H9 (cell line): ENCODE measurements at regions not wholly inside any gene's neighbourhood (a gene's known extent, or its start where the extent isn't known, plus 50 kb on each side); places are given as distances from the start of the nearest gene placed in this dataset.

Experiments
- DNase-seq: peaks from one replicate; pipeline ENCODE4 v3.0.0-alpha.2; 2017
- H2AFZ ChIP-seq: one replicate; pipeline ENCODE4 v1.6.1; 2013; ENCODE audit warnings: mild to moderate bottlenecking, low read length, control low read depth, moderate library complexity
- H2AK5ac ChIP-seq: 2 replicates; pipeline ENCODE4 v1.6.1; 2013; ENCODE audit warnings: low read length, control low read depth, mixed read lengths; ENCODE audit not compliant: insufficient read length
- H2BK120ac ChIP-seq: one replicate; pipeline ENCODE4 v1.6.1; 2013; ENCODE audit warnings: low read depth, mild to moderate bottlenecking, low read length, control low read depth, inconsistent platforms; ENCODE audit not compliant: poor library complexity, severe bottlenecking
- H2BK12ac ChIP-seq: 2 replicates; pipeline ENCODE4 v1.6.1; 2013; ENCODE audit warnings: low read length, control low read depth, mixed read lengths, low read depth; ENCODE audit not compliant: insufficient read length
- H2BK15ac ChIP-seq: 2 replicates; pipeline ENCODE4 v1.6.1; 2013; ENCODE audit warnings: low read depth, low read length, control low read depth
- H2BK20ac ChIP-seq: one replicate; pipeline ENCODE4 v1.6.1; 2013; ENCODE audit warnings: low read depth, mild to moderate bottlenecking, low read length, control low read depth, inconsistent platforms; ENCODE audit not compliant: poor library complexity, severe bottlenecking
- H2BK5ac ChIP-seq: 2 replicates; pipeline ENCODE4 v1.6.1; 2013; ENCODE audit warnings: low read length, control low read depth, mixed read lengths; ENCODE audit not compliant: insufficient read length
- H3K14ac ChIP-seq: 2 replicates; pipeline ENCODE4 v1.6.1; 2013; ENCODE audit warnings: low read length, control low read depth; ENCODE audit not compliant: insufficient read depth
- H3K18ac ChIP-seq: 2 replicates; pipeline ENCODE4 v1.6.1; 2013; ENCODE audit warnings: low read depth, mild to moderate bottlenecking, mixed read lengths, low read length, control low read depth; ENCODE audit not compliant: insufficient read length
- H3K23ac ChIP-seq: 2 replicates; pipeline ENCODE4 v1.6.1; 2013; ENCODE audit warnings: low read length, control low read depth, mixed read lengths, low read depth; ENCODE audit not compliant: insufficient read length
- H3K23me2 ChIP-seq: 2 replicates; pipeline ENCODE4 v1.6.1; 2013; ENCODE audit warnings: low read depth, mild to moderate bottlenecking, mixed read lengths, low read length, control low read depth; ENCODE audit not compliant: insufficient read length, poor library complexity, severe bottlenecking
- H3K27ac ChIP-seq: 2 replicates; pipeline ENCODE4 v1.5.1; 2013; ENCODE audit warnings: low read length, control low read depth, mixed read lengths, low read depth; ENCODE audit not compliant: insufficient read length
- H3K27me3 ChIP-seq: 2 replicates; pipeline ENCODE4 v1.6.1; 2013; ENCODE audit warnings: low read length, control low read depth, inconsistent platforms; ENCODE audit not compliant: insufficient read depth
- H3K4ac ChIP-seq: 2 replicates; pipeline ENCODE4 v1.6.1; 2013; ENCODE audit warnings: low read depth, mild to moderate bottlenecking, control low read depth, inconsistent platforms, low read length, moderate library complexity
- H3K4me1 ChIP-seq: 2 replicates; pipeline ENCODE4 v1.6.1; 2013; ENCODE audit warnings: low read length, control low read depth, inconsistent platforms; ENCODE audit not compliant: insufficient read depth
- H3K4me2 ChIP-seq: 2 replicates; pipeline ENCODE4 v1.6.1; 2013; ENCODE audit warnings: low read length, control low read depth, mixed read lengths; ENCODE audit not compliant: insufficient read length, insufficient read depth
- H3K56ac ChIP-seq: 2 replicates; pipeline ENCODE4 v1.6.1; 2013; ENCODE audit warnings: low read depth, mild to moderate bottlenecking, mixed read lengths, low read length, control low read depth; ENCODE audit not compliant: insufficient read length
- H3K79me1 ChIP-seq: 2 replicates; pipeline ENCODE4 v1.6.1; 2013; ENCODE audit warnings: low read depth, mild to moderate bottlenecking, moderate library complexity, low read length, control low read depth, inconsistent platforms; ENCODE audit not compliant: insufficient read depth, poor library complexity, severe bottlenecking
- H3K79me2 ChIP-seq: 2 replicates; pipeline ENCODE4 v1.6.1; 2013; ENCODE audit warnings: low read length, control low read depth, inconsistent platforms; ENCODE audit not compliant: insufficient read depth
- H3K9ac ChIP-seq: 2 replicates; pipeline ENCODE4 v1.6.1; 2013; ENCODE audit warnings: low read length, control low read depth, mixed read lengths; ENCODE audit not compliant: insufficient read length; ENCODE audit errors: extremely low read depth
- H3K9me3 ChIP-seq: one replicate; pipeline ENCODE4 v1.6.1; 2013; ENCODE audit warnings: low read depth, low read length, inconsistent platforms; ENCODE audit not compliant: control insufficient read depth
- H3T11ph ChIP-seq: one replicate; pipeline ENCODE4 v1.6.1; 2013; ENCODE audit warnings: mild to moderate bottlenecking, low read length, control low read depth, inconsistent platforms
- H4K20me1 ChIP-seq: one replicate; pipeline ENCODE4 v1.6.1; 2013; ENCODE audit not compliant: control insufficient read depth, insufficient read length, insufficient read depth
- H4K5ac ChIP-seq: 2 replicates; pipeline ENCODE4 v1.6.1; 2013; ENCODE audit warnings: low read depth, mild to moderate bottlenecking, mixed read lengths, low read length, control low read depth; ENCODE audit not compliant: insufficient read length
- H4K8ac ChIP-seq: replicated peaks from 2 replicates; pipeline ENCODE4 v1.6.1; 2013; ENCODE audit warnings: low read length, control low read depth, mixed read lengths, low read depth; ENCODE audit not compliant: insufficient read length
- H4K91ac ChIP-seq: 2 replicates; pipeline ENCODE4 v1.6.1; 2013; ENCODE audit warnings: low read depth, mild to moderate bottlenecking, moderate library complexity, mixed read lengths, low read length, control low read depth; ENCODE audit not compliant: insufficient read length
- H3K27ac Mint-ChIP-seq, 3 experiments: 2 replicates in 2 of 3; 3 replicates in 1 of 3; pipeline ENCODE4 v1.8.0; 2020 to 2021; ENCODE audit warnings: mixed read lengths in 3 of 3, mild to moderate bottlenecking in 1 of 3, moderate library complexity in 1 of 3
- H3K27me3 Mint-ChIP-seq: 2 replicates; pipeline ENCODE4 v1.8.0; 2021; ENCODE audit warnings: low read depth, mild to moderate bottlenecking, moderate library complexity, mixed read lengths
- H3K36me3 Mint-ChIP-seq, 3 experiments: 2 replicates in 2 of 3; 3 replicates in 1 of 3; pipeline ENCODE4 v1.8.0; 2020 to 2021; ENCODE audit warnings: low read depth in 3 of 3, mixed read lengths in 3 of 3; ENCODE audit not compliant: insufficient read depth in 1 of 3
- H3K4me1 Mint-ChIP-seq, 2 experiments: 2 replicates each; pipeline ENCODE4 v1.8.0; 2020; ENCODE audit warnings: mixed read lengths in 2 of 2
- H3K4me3 Mint-ChIP-seq, 2 experiments: 2 replicates in 1 of 2; 3 replicates in 1 of 2; pipeline ENCODE4 v1.8.0; 2020 to 2021; ENCODE audit warnings: mild to moderate bottlenecking in 2 of 2, mixed read lengths in 2 of 2, moderate library complexity in 1 of 2
- H3K9me3 Mint-ChIP-seq, 2 experiments: 2 replicates in 1 of 2; 3 replicates in 1 of 2; pipeline ENCODE4 v1.8.0; 2020; ENCODE audit warnings: mild to moderate bottlenecking in 2 of 2, mixed read lengths in 2 of 2, moderate library complexity in 1 of 2
- WGBS: extraction: QIAGEN DNeasy Blood & Tissue Kit; methylation state at CpG from one replicate; pipeline ENCODE4 v1.1.7; 2013; ENCODE audit warnings: missing lambda C conversion rate, low lambda C conversion rate, mixed read lengths; ENCODE audit not compliant: insufficient read length; ENCODE audit errors: extremely low coverage; 5-methylcytosine and 5-hydroxymethylcytosine counted together
- TF ChIP-seq, protein P1 (sequence below): fragments of 200-600 bp; sonication (generic); conservative IDR thresholded peaks from 3 replicates; pipeline ENCODE4 v1.8.0; 2021; ENCODE audit warnings: antibody characterized with exemption, mild to moderate bottlenecking

GRCh38 chr2:9774266-9774665 is 69.0 kb upstream of the TAF1B start:
- H4K91ac ChIP-seq: no peak overlapping the region
- no peak overlapping the region for H3K23ac ChIP-seq
- no peak for DNase-seq
- H2BK12ac ChIP-seq: no peak overlapping the region
- TF ChIP-seq, protein P1, sequence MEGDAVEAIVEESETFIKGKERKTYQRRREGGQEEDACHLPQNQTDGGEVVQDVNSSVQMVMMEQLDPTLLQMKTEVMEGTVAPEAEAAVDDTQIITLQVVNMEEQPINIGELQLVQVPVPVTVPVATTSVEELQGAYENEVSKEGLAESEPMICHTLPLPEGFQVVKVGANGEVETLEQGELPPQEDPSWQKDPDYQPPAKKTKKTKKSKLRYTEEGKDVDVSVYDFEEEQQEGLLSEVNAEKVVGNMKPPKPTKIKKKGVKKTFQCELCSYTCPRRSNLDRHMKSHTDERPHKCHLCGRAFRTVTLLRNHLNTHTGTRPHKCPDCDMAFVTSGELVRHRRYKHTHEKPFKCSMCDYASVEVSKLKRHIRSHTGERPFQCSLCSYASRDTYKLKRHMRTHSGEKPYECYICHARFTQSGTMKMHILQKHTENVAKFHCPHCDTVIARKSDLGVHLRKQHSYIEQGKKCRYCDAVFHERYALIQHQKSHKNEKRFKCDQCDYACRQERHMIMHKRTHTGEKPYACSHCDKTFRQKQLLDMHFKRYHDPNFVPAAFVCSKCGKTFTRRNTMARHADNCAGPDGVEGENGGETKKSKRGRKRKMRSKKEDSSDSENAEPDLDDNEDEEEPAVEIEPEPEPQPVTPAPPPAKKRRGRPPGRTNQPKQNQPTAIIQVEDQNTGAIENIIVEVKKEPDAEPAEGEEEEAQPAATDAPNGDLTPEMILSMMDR: no peak
- no peak overlapping the region for H3T11ph ChIP-seq
- Mint-ChIP-seq H3K4me1 (peaks cover 17 to 33% of the 10 kb centered on the region in 2 experiments), H3K27me3 (peaks cover 4% of the 10 kb centered on the region), H3K4me3 (no peak overlapping the region), H3K27ac (no peak overlapping the region), H3K36me3 (no peaks in the 10 kb centered on the region), H3K9me3 (peaks cover 0 to 2% of the 10 kb centered on the region in 2 experiments; a peak in 2 of 5 replicates)
- H3K9ac ChIP-seq: no peak overlapping the region
- H3K23me2 ChIP-seq: no peaks in the 10 kb centered on the region
- no peaks in the 10 kb centered on the region for H3K27me3 ChIP-seq
- H4K8ac ChIP-seq: no peak overlapping the region
- no peak overlapping the region for H4K5ac ChIP-seq
- H3K27ac ChIP-seq: no peak overlapping the region
- H4K20me1 ChIP-seq: no peaks in the 10 kb centered on the region
- no peak overlapping the region for H2BK5ac ChIP-seq
- H2AK5ac ChIP-seq: no peak overlapping the region
- no peak overlapping the region for H3K4ac ChIP-seq
- WGBS: no CpG with 5 or more reads among the region's 12 CpGs
- no peaks in the 10 kb centered on the region for H3K79me1 ChIP-seq
- H2BK20ac ChIP-seq: no peak overlapping the region
- no peak overlapping the region for H2BK120ac ChIP-seq
- H3K56ac ChIP-seq: no peak overlapping the region
- H3K14ac ChIP-seq: no peak overlapping the region
- no peak overlapping the region for H2BK15ac ChIP-seq
- H3K4me1 ChIP-seq: peaks cover 3% of the 10 kb centered on the region
- no peak overlapping the region for H3K18ac ChIP-seq
- H2AFZ ChIP-seq: no peak overlapping the region
- H3K4me2 ChIP-seq: no peak overlapping the region
- no peaks in the 10 kb centered on the region for H3K79me2 ChIP-seq
- no peaks in the 10 kb centered on the region for H3K9me3 ChIP-seq
